OCI-LY1 (cell line): ENCODE measurements at regions not wholly inside any gene's neighbourhood (a gene's known extent, or its start where the extent isn't known, plus 50 kb on each side); places are given as distances from the start of the nearest gene placed in this dataset.

Source experiments
- H2AFZ ChIP-seq: fragments of 200-600 bp; sonication (generic), shearing (Covaris generic); 2 replicates; pipeline ENCODE4 v1.6.0; 2014; ENCODE audit warnings: antibody characterized with exemption, mild to moderate bottlenecking, low read length
- H3F3A ChIP-seq: fragments of 200-600 bp; sonication (generic), shearing (Covaris generic); 2 replicates; pipeline ENCODE4 v1.6.0; 2014; ENCODE audit warnings: mild to moderate bottlenecking, antibody characterized with exemption, low read length, moderate library complexity; ENCODE audit not compliant: insufficient read depth
- H3K27ac ChIP-seq: fragments of 200-600 bp; sonication (generic); 2 replicates; pipeline ENCODE4 v1.5.1; 2014; ENCODE audit warnings: low read length, mixed run types, mild to moderate bottlenecking, low read depth; ENCODE audit not compliant: poor library complexity, severe bottlenecking
- H3K27me3 ChIP-seq: fragments of 200-600 bp; sonication (generic); 2 replicates; pipeline ENCODE4 v1.6.0; 2014; ENCODE audit warnings: antibody characterized with exemption, mild to moderate bottlenecking, low read length, moderate library complexity; ENCODE audit not compliant: insufficient read depth
- H3K36me3 ChIP-seq: fragments of 200-600 bp; sonication (generic); 2 replicates; pipeline ENCODE4 v1.6.1; 2014; ENCODE audit warnings: mild to moderate bottlenecking, antibody characterized with exemption, low read length, moderate library complexity, mixed read lengths; ENCODE audit not compliant: insufficient read depth
- H3K4me1 ChIP-seq: fragments of 200-600 bp; sonication (generic); 2 replicates; pipeline ENCODE4 v1.5.1; 2014; ENCODE audit warnings: mild to moderate bottlenecking, low read length, moderate library complexity; ENCODE audit not compliant: insufficient read depth, severe bottlenecking
- H3K4me2 ChIP-seq: fragments of 200-600 bp; sonication (generic), shearing (Covaris generic); 2 replicates; pipeline ENCODE4 v1.6.1; 2014; ENCODE audit warnings: low read length
- H3K4me3 ChIP-seq: fragments of 200-600 bp; sonication (generic); 2 replicates; pipeline ENCODE4 v1.5.1; 2014; ENCODE audit warnings: low read length, low read depth, mild to moderate bottlenecking, mixed read lengths; ENCODE audit not compliant: poor library complexity, severe bottlenecking
- H3K79me2 ChIP-seq: fragments of 200-600 bp; shearing (Covaris generic); 2 replicates; pipeline ENCODE4 v1.6.1; 2016; ENCODE audit warnings: mixed run types, low read length, mixed read lengths; ENCODE audit not compliant: insufficient read depth
- H3K9ac ChIP-seq: fragments of 200-600 bp; sonication (generic), shearing (Covaris generic); 2 replicates; pipeline ENCODE4 v1.6.1; 2014; ENCODE audit warnings: mild to moderate bottlenecking, low read length, mixed read lengths
- H3K9me2 ChIP-seq: fragments of 200-600 bp; sonication (generic), shearing (Covaris generic); 2 replicates; pipeline ENCODE4 v1.6.1; 2014; ENCODE audit warnings: low read depth, mild to moderate bottlenecking, low read length, mixed read lengths
- H3K9me3 ChIP-seq: fragments of 200-600 bp; shearing (Covaris generic); 2 replicates; pipeline ENCODE4 v1.6.1; 2014; ENCODE audit warnings: low read length, mixed read lengths
- H4K20me1 ChIP-seq: fragments of 200-600 bp; sonication (generic), shearing (Covaris generic); 2 replicates; pipeline ENCODE4 v1.6.0; 2016; ENCODE audit warnings: mild to moderate bottlenecking, low read length; ENCODE audit not compliant: insufficient read depth
- CTCF ChIP-seq: fragments of 200-600 bp; sonication (generic), shearing (Covaris generic); IDR thresholded peaks from 2 replicates; pipeline ENCODE4 v1.5.1; 2017; ENCODE audit warnings: mild to moderate bottlenecking, antibody characterized with exemption, low read length, moderate library complexity, mixed read lengths
- EZH2 ChIP-seq: fragments of 200-600 bp; sonication (generic), shearing (Covaris generic); IDR thresholded peaks from 2 replicates; pipeline ENCODE4 v1.8.0; 2017; ENCODE audit warnings: borderline replicate concordance, mixed run types, mild to moderate bottlenecking, antibody characterized with exemption, low read length, moderate library complexity, mixed read lengths

GRCh38 chr4:72924814-72925213, 144.7 kb downstream of the COX18 start:
- no peak overlapping the region for H2AFZ ChIP-seq
- H3K9ac ChIP-seq = no peak overlapping the region
- no peaks in the 10 kb centered on the region for H3K4me1 ChIP-seq
- TF ChIP-seq EZH2 (no peak), CTCF (no peak)
- no peaks in the 10 kb centered on the region for H3K36me3 ChIP-seq
- H3K27me3 ChIP-seq = no peaks in the 10 kb centered on the region
- no peaks in the 10 kb centered on the region for H4K20me1 ChIP-seq
- H3F3A ChIP-seq = no peaks in the 10 kb centered on the region
- H3K79me2 ChIP-seq = no peaks in the 10 kb centered on the region
- no peak overlapping the region for H3K27ac ChIP-seq
- no peak overlapping the region for H3K4me3 ChIP-seq
- H3K9me2 ChIP-seq = no peaks in the 10 kb centered on the region
- H3K9me3 ChIP-seq = no peaks in the 10 kb centered on the region
- no peak overlapping the region for H3K4me2 ChIP-seq

DNA sequence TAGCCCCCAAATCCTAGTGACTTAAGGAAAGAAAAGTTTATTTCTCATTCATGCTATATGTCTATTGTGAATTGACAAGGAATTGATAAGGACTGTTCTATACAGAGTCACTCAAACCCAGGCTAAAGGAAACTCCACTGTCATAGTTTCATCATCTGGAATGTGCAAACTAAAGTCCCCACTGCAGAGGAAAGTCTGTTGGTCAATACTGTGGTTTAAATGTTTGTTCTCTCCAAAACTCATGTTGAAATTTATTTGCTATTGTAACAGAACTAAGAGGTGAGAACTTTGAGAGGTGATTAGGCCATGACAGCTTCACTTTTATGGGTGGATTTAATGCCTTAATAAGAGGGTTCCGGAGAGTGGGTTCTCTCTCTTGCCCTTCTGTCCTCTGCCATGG, 149.6 kb downstream of the COX18 start:
- Histone ChIP-seq H3K4me1 (no peaks in the 10 kb centered on the region), H2AFZ (no peak overlapping the region), H3K4me3 (no peak overlapping the region), H3K36me3 (no peaks in the 10 kb centered on the region), H4K20me1 (no peaks in the 10 kb centered on the region), H3K79me2 (no peaks in the 10 kb centered on the region), H3K9ac (no peak overlapping the region), H3F3A (no peaks in the 10 kb centered on the region), H3K9me2 (no peaks in the 10 kb centered on the region), H3K27me3 (no peaks in the 10 kb centered on the region), H3K27ac (no peak overlapping the region), H3K4me2 (no peak overlapping the region), H3K9me3 (no peaks in the 10 kb centered on the region)
- TF ChIP-seq CTCF (no peak), EZH2 (no peak)

DNA sequence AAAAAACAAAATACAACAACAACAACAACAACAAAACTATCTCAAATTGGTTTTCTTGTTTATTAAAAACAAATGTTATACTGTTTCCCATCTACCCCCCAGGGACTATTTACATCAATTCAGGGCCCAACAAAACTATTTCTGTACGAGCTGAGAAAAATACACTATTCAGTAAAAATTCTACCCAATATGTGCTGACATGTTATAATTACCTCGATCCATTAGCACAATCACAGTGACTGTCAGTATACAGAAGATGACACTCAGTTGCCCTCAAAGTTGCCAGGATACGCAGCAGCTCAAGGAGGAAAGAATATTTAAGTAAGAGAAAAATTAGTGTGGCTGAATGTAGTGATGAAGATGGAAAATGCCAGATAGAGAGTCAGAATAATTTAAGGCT, 150.1 kb downstream of the COX18 start:
- no peak overlapping the region for H3K9ac ChIP-seq
- H3K79me2 ChIP-seq = no peaks in the 10 kb centered on the region
- no peaks in the 10 kb centered on the region for H3K36me3 ChIP-seq
- H3K27ac ChIP-seq = no peak overlapping the region
- no peak overlapping the region for H3K4me2 ChIP-seq
- H2AFZ ChIP-seq = no peak overlapping the region
- H3F3A ChIP-seq = no peaks in the 10 kb centered on the region
- no peaks in the 10 kb centered on the region for H3K27me3 ChIP-seq
- no peaks in the 10 kb centered on the region for H3K9me3 ChIP-seq
- H3K4me1 ChIP-seq = no peaks in the 10 kb centered on the region
- no peak for TF ChIP-seq EZH2
- TF ChIP-seq CTCF = no peak
- no peaks in the 10 kb centered on the region for H4K20me1 ChIP-seq
- no peak overlapping the region for H3K4me3 ChIP-seq
- no peaks in the 10 kb centered on the region for H3K9me2 ChIP-seq
